WTC11 (cell line): ENCODE measurements at regions not wholly inside any gene's neighbourhood (a gene's known extent, or its start where the extent isn't known, plus 50 kb on each side); places are given as distances from the start of the nearest gene placed in this dataset.

ENCODE experiments used
- ATAC-seq: fragments of 200-7000 bp; cut with Tn5 transposase; 2 replicates; pipeline ENCODE4 v1.10.0; 2021; ENCODE audit warnings: mild to moderate bottlenecking, moderate library complexity
- CTCF ChIA-PET: fragments of 300-600 bp; sonication (Branson Sonifier 250); formaldehyde crosslinking; loops from one replicate; lab custom pipeline; 2021; ENCODE audit warnings: antibody characterized with exemption; lab: Charles Lee
- POLR2A ChIA-PET: fragments of 350-600 bp; sonication (Branson Sonifier 250); formaldehyde crosslinking; loops from one replicate; lab custom pipeline; 2021; ENCODE audit warnings: antibody characterized with exemption; lab: Charles Lee
- DNase-seq: peaks from one replicate; pipeline ENCODE4 v3.0.0; 2021; ENCODE audit warnings: low spot score
- H3K27ac Mint-ChIP-seq: 2 replicates; pipeline ENCODE4 v1.8.0; 2021; ENCODE audit warnings: mixed read lengths
- H3K27me3 Mint-ChIP-seq: 2 replicates; pipeline ENCODE4 v1.8.0; 2021; ENCODE audit warnings: low read depth, mild to moderate bottlenecking, moderate library complexity, mixed read lengths
- H3K36me3 Mint-ChIP-seq: 2 replicates; pipeline ENCODE4 v1.8.0; 2021; ENCODE audit warnings: mixed read lengths
- H3K4me1 Mint-ChIP-seq: 2 replicates; pipeline ENCODE4 v1.8.0; 2022; ENCODE audit warnings: mixed read lengths
- H3K4me3 Mint-ChIP-seq: 2 replicates; pipeline ENCODE4 v1.8.0; 2021; ENCODE audit warnings: mild to moderate bottlenecking, moderate library complexity, mixed read lengths
- H3K9me3 Mint-ChIP-seq: 2 replicates; pipeline ENCODE4 v1.8.0; 2021; ENCODE audit warnings: mixed read lengths
- CREB1 ChIP-seq: sonication (generic); formaldehyde crosslinking; IDR thresholded peaks from 2 replicates; pipeline ENCODE4 v1.8.0; 2023; ENCODE audit warnings: mild to moderate bottlenecking, missing genetic modification reagents
- ESRRA ChIP-seq: sonication (generic); formaldehyde crosslinking; IDR thresholded peaks from 2 replicates; pipeline ENCODE4 v1.8.1; 2022; ENCODE audit warnings: mild to moderate bottlenecking, missing genetic modification reagents, borderline replicate concordance
- GABPB1 ChIP-seq: sonication (generic); formaldehyde crosslinking; IDR thresholded peaks from 2 replicates; pipeline ENCODE4 v1.8.1; 2023; ENCODE audit warnings: mild to moderate bottlenecking, missing genetic modification reagents
- KAT7 ChIP-seq: sonication (generic); formaldehyde crosslinking; IDR thresholded peaks from 2 replicates; pipeline ENCODE4 v1.8.1; 2023; ENCODE audit warnings: missing genetic modification reagents, mild to moderate bottlenecking, borderline replicate concordance
- NFATC4 ChIP-seq: fragments of 250-450 bp; sonication (Bioruptor Pico); IDR thresholded peaks from 2 replicates; pipeline ENCODE4 v1.9.0; 2021; ENCODE audit warnings: mild to moderate bottlenecking
- NFE2L1 ChIP-seq: sonication (generic); formaldehyde crosslinking; IDR thresholded peaks from 2 replicates; pipeline ENCODE4 v1.8.1; 2023; ENCODE audit warnings: missing genetic modification reagents
- RELA ChIP-seq: sonication (generic); formaldehyde crosslinking; IDR thresholded peaks from 2 replicates; pipeline ENCODE4 v1.8.1; 2022; ENCODE audit warnings: missing genetic modification reagents, mild to moderate bottlenecking, borderline replicate concordance
- SMAD3 ChIP-seq: sonication (generic); formaldehyde crosslinking; IDR thresholded peaks from 2 replicates; pipeline ENCODE4 v1.8.0; 2022; ENCODE audit warnings: missing genetic modification reagents, mild to moderate bottlenecking, borderline replicate concordance
- TCF7 ChIP-seq: sonication (generic); formaldehyde crosslinking; IDR thresholded peaks from 2 replicates; pipeline ENCODE4 v1.8.0; 2022; ENCODE audit warnings: mild to moderate bottlenecking, low read depth, missing genetic modification reagents, moderate library complexity
- ZNF121 ChIP-seq: sonication (generic); formaldehyde crosslinking; IDR thresholded peaks from 2 replicates; pipeline ENCODE4 v1.8.0; 2023; ENCODE audit warnings: missing genetic modification reagents
- ZNF138 ChIP-seq: sonication (generic); formaldehyde crosslinking; conservative IDR thresholded peaks from 2 replicates; pipeline ENCODE4 v1.8.1; 2022; ENCODE audit warnings: mild to moderate bottlenecking, moderate library complexity, missing genetic modification reagents
- ZNF317 ChIP-seq: sonication (generic); formaldehyde crosslinking; IDR thresholded peaks from 2 replicates; pipeline ENCODE4 v1.8.1; 2023; ENCODE audit warnings: low read depth, mild to moderate bottlenecking, moderate library complexity, missing genetic modification reagents, borderline replicate concordance
- ZNF396 ChIP-seq: fragments of 250-450 bp; sonication (Bioruptor Pico); IDR thresholded peaks from 2 replicates; pipeline ENCODE4 v1.8.0; 2021; ENCODE audit warnings: mild to moderate bottlenecking, moderate library complexity, borderline replicate concordance
- TF ChIP-seq, protein P1 (sequence below): sonication (generic); formaldehyde crosslinking; IDR thresholded peaks from 2 replicates; pipeline ENCODE4 v1.8.1; 2023; ENCODE audit warnings: mild to moderate bottlenecking, missing genetic modification reagents, moderate library complexity
- TF ChIP-seq, protein P2 (sequence below): sonication (generic); formaldehyde crosslinking; IDR thresholded peaks from 2 replicates; pipeline ENCODE4 v1.8.1; 2023; ENCODE audit warnings: mild to moderate bottlenecking, missing genetic modification reagents
- TF ChIP-seq, protein P3 (sequence below): sonication (generic); formaldehyde crosslinking; IDR thresholded peaks from 2 replicates; pipeline ENCODE4 v1.8.1; 2023; ENCODE audit warnings: mild to moderate bottlenecking, moderate library complexity, missing genetic modification reagents
- TF ChIP-seq, protein P4 (sequence below): fragments of 250-450 bp; sonication (Bioruptor Pico); IDR thresholded peaks from 2 replicates; pipeline ENCODE4 v1.8.0; 2021; ENCODE audit warnings: mild to moderate bottlenecking
- TF ChIP-seq, protein P5 (sequence below): sonication (generic); formaldehyde crosslinking; IDR thresholded peaks from 2 replicates; pipeline ENCODE4 v1.8.0; 2022; ENCODE audit warnings: mild to moderate bottlenecking, missing genetic modification reagents
- TF ChIP-seq, protein P6 (sequence below): sonication (generic); formaldehyde crosslinking; conservative IDR thresholded peaks from 2 replicates; pipeline ENCODE4 v1.8.1; 2022; ENCODE audit warnings: mild to moderate bottlenecking, missing genetic modification reagents
- TF ChIP-seq, protein P7 (sequence below): fragments of 250-450 bp; sonication (Bioruptor Pico); IDR thresholded peaks from 2 replicates; pipeline ENCODE4 v2.1.2; 2022; ENCODE audit warnings: mild to moderate bottlenecking, moderate library complexity

DNA sequence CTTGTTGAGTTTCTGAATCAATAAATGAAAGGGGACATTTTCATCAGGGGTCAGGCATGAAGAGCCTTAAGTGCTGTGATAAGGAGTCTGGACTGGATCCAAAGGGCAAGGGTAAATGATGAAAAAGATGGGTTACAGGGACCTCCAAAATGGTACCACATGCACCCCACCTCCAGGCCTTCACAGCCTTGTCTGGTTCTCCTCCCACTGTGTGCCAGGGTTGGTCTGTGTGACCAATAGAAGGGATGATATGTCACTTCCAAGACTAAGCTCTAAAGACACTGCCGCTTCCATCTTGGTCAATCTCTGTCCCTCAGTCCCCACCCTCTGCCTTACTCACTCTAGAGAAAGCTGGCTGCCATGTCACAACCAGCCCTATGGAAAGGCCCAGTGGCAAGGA is 140.6 kb downstream of the ZNF281 start:
- ATAC-seq (no peak), DNase-seq (no peak)
- Mint-ChIP-seq H3K36me3 (no peaks in the 10 kb centered on the region), H3K4me3 (no peak overlapping the region), H3K27ac (no peak overlapping the region), H3K27me3 (no peaks in the 10 kb centered on the region), H3K4me1 (no peaks in the 10 kb centered on the region), H3K9me3 (no peaks in the 10 kb centered on the region)
- CTCF ChIA-PET = interaction anchor here (1.0 kb wide), 1 partner anchor 11 kb away, joined by 3 read pairs; no protein-coding TSS in a partner anchor
- POLR2A ChIA-PET = no interaction called here
- no peak for TF ChIP-seq RELA (CRISPR knock-in tag)
- TF ChIP-seq, protein P1, sequence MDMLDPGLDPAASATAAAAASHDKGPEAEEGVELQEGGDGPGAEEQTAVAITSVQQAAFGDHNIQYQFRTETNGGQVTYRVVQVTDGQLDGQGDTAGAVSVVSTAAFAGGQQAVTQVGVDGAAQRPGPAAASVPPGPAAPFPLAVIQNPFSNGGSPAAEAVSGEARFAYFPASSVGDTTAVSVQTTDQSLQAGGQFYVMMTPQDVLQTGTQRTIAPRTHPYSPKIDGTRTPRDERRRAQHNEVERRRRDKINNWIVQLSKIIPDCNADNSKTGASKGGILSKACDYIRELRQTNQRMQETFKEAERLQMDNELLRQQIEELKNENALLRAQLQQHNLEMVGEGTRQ = no peak
- no peak for TF ChIP-seq ZNF138 (CRISPR knock-in tag)
- TF ChIP-seq ESRRA = no peak
- no peak for TF ChIP-seq ZNF396 (CRISPR knock-in tag)
- TF ChIP-seq TCF7 (CRISPR knock-in tag) = no peak
- no peak for TF ChIP-seq ZNF317
- TF ChIP-seq CREB1 (CRISPR knock-in tag) = no peak
- TF ChIP-seq GABPB1 (CRISPR knock-in tag) = no peak

DNA sequence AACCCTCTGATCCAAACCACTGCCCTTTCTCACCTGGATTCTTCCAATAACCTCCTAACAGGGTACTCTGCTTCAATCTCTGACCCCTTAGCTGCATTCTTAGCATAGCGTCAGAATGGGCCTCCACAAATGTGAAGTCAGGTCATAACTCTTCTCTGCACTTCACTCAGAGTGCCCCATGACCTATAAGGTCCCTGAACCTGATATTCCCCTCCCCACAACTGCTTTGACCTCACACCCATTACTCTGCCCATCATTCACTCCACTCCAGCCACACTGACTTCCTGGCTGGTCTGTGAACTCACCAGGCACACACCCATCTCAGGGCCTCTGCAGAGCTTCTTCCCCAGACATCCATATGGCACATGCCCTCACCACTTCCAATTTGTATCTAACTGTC is 141.9 kb downstream of the ZNF281 start:
- H3K4me3 Mint-ChIP-seq = no peak overlapping the region
- DNase-seq (no peak), ATAC-seq (no peak)
- H3K4me1 Mint-ChIP-seq = no peaks in the 10 kb centered on the region
- no peaks in the 10 kb centered on the region for H3K27me3 Mint-ChIP-seq
- no peak overlapping the region for H3K27ac Mint-ChIP-seq
- ChIA-PET CTCF (no interaction called here), POLR2A (no interaction called here)
- H3K36me3 Mint-ChIP-seq = no peaks in the 10 kb centered on the region
- no peaks in the 10 kb centered on the region for H3K9me3 Mint-ChIP-seq
- TF ChIP-seq NFATC4 (no peak), SMAD3 (CRISPR knock-in tag) (no peak), ZNF121 (CRISPR knock-in tag) (no peak), KAT7 (CRISPR knock-in tag) (no peak), NFE2L1 (CRISPR knock-in tag) (no peak)
- TF ChIP-seq, protein P1 = no peak
- TF ChIP-seq, protein P2, sequence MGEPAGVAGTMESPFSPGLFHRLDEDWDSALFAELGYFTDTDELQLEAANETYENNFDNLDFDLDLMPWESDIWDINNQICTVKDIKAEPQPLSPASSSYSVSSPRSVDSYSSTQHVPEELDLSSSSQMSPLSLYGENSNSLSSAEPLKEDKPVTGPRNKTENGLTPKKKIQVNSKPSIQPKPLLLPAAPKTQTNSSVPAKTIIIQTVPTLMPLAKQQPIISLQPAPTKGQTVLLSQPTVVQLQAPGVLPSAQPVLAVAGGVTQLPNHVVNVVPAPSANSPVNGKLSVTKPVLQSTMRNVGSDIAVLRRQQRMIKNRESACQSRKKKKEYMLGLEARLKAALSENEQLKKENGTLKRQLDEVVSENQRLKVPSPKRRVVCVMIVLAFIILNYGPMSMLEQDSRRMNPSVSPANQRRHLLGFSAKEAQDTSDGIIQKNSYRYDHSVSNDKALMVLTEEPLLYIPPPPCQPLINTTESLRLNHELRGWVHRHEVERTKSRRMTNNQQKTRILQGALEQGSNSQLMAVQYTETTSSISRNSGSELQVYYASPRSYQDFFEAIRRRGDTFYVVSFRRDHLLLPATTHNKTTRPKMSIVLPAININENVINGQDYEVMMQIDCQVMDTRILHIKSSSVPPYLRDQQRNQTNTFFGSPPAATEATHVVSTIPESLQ = no peak
- TF ChIP-seq, protein P3, sequence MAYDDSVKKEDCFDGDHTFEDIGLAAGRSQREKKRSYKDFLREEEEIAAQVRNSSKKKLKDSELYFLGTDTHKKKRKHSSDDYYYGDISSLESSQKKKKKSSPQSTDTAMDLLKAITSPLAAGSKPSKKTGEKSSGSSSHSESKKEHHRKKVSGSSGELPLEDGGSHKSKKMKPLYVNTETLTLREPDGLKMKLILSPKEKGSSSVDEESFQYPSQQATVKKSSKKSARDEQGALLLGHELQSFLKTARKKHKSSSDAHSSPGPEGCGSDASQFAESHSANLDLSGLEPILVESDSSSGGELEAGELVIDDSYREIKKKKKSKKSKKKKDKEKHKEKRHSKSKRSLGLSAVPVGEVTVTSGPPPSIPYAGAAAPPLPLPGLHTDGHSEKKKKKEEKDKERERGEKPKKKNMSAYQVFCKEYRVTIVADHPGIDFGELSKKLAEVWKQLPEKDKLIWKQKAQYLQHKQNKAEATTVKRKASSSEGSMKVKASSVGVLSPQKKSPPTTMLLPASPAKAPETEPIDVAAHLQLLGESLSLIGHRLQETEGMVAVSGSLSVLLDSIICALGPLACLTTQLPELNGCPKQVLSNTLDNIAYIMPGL (CRISPR knock-in tag) = no peak
- TF ChIP-seq, protein P4, sequence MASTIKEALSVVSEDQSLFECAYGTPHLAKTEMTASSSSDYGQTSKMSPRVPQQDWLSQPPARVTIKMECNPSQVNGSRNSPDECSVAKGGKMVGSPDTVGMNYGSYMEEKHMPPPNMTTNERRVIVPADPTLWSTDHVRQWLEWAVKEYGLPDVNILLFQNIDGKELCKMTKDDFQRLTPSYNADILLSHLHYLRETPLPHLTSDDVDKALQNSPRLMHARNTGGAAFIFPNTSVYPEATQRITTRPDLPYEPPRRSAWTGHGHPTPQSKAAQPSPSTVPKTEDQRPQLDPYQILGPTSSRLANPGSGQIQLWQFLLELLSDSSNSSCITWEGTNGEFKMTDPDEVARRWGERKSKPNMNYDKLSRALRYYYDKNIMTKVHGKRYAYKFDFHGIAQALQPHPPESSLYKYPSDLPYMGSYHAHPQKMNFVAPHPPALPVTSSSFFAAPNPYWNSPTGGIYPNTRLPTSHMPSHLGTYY (CRISPR knock-in tag) = no peak
- TF ChIP-seq, protein P5, sequence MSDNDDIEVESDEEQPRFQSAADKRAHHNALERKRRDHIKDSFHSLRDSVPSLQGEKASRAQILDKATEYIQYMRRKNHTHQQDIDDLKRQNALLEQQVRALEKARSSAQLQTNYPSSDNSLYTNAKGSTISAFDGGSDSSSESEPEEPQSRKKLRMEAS (CRISPR knock-in tag) = no peak
- TF ChIP-seq, protein P6, sequence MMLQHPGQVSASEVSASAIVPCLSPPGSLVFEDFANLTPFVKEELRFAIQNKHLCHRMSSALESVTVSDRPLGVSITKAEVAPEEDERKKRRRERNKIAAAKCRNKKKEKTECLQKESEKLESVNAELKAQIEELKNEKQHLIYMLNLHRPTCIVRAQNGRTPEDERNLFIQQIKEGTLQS = no peak
- TF ChIP-seq, protein P7, sequence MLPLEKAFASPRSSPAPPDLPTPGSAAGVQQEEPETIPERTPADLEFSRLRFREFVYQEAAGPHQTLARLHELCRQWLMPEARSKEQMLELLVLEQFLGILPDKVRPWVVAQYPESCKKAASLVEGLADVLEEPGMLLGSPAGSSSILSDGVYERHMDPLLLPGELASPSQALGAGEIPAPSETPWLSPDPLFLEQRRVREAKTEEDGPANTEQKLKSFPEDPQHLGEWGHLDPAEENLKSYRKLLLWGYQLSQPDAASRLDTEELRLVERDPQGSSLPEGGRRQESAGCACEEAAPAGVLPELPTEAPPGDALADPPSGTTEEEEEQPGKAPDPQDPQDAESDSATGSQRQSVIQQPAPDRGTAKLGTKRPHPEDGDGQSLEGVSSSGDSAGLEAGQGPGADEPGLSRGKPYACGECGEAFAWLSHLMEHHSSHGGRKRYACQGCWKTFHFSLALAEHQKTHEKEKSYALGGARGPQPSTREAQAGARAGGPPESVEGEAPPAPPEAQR (CRISPR knock-in tag) = no peak
